Fibroblast of the conjunctiva (primary cell): ENCODE measurements at regions not wholly inside any gene's neighbourhood (a gene's known extent, or its start where the extent isn't known, plus 50 kb on each side); places are given as distances from the start of the nearest gene placed in this dataset.
"Not testable (repeated sequence)": the region's sequence is repeated elsewhere in the genome, so short reads cannot be mapped to it uniquely, and the experiment has no call there.

Experiments
- DNase-seq: peaks from one replicate; pipeline ENCODE4 v3.0.0-alpha.2; 2010; ENCODE audit warnings: low read depth

DNA sequence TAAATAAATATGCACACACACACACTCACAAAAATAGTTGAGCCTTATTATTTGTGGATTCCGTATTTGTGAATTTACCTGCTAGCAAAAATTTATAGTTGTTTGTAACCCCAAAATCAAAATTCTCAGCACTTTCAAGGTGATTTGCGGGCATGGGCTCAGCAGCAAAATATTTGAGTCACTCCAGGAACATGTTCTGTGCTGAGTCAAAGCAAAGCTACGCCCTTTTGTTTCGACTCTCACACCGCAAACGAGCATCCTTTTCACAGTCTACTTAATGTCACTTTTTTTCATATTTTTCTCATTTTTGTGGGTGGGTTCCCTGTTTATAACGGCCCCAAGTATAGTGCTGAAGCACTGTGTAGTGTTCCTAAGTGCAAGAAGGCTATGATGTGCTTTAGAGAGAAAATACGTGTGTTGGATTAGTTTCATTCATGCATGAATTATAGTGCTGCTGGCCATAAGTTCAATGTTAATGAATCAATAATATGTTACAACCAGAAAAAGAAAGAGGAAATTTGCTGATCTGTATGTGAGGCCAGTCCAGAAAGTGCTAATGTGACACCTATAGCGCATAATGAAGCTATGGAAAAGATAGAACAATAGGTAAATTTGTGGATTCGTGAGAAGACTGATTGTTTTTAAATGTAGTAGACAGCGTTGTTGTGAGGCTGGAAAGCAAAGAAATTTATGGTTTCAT is 723.2 kb upstream of the AGA start:
- DNase-seq = no peak

GRCh38 chr4:178165951-178166308 is 723.7 kb upstream of the AGA start:
- no peak for DNase-seq

DNA sequence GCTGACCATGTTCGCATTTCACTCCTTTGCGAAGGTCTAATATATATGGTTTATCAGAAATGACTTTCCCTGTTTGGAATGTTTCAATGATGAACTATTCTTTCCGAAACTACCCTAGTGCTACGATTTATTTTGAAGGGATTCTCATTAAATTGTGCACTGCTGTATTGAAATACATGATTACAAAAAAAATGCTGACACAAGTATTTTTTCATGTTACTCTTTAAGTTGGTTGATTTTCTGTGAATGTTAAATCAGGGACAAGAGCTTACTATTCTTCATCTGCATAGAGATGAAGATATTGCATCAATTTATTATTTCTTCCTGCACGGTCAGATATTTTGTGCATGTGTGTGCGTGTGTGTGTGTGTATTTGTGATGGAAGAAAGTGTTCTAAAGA is 731.5 kb upstream of the AGA start:
- no peak for DNase-seq

DNA sequence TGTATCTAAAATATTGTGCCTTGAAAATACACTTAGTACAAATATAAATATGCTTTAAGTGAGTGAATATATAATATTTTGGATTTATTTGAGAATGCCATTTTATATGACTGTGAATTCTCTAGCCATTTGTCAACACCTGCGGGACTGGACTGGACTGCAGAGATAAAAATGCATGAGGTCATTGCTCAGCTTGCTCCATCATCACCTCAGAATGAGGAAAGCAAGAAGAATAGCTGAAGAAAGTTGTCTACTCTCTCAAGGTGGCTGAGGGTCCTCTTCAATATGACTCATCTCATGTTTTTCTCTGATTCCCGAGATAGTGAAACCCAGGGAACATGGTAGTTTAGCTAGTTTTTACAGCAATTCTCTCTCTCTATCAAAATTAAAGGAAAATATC is 732.5 kb upstream of the AGA start:
- no peak for DNase-seq

- no peak for DNase-seq
Observed at GRCh38 chr4:178185517-178185916, 743.3 kb upstream of the AGA start.

DNA sequence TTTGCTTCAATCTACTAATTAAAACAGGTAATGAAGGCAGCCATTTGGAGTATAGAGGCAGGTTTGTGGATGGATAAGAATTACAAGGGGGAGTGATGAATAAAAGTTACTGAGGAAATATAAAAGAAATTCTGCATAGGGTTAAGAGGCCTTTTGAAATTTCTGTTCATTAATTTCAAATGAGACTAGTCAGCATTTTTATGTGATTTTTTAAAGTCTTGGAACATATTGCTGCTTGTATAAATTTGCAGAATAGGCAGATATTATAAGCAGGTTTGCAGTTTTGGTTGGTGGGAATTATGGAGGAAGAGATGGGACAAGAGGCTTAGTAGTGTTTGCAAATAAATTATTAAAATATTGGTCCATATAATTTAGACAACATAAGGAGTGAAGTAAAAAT is 750.4 kb upstream of the AGA start:
- no peak for DNase-seq

DNA sequence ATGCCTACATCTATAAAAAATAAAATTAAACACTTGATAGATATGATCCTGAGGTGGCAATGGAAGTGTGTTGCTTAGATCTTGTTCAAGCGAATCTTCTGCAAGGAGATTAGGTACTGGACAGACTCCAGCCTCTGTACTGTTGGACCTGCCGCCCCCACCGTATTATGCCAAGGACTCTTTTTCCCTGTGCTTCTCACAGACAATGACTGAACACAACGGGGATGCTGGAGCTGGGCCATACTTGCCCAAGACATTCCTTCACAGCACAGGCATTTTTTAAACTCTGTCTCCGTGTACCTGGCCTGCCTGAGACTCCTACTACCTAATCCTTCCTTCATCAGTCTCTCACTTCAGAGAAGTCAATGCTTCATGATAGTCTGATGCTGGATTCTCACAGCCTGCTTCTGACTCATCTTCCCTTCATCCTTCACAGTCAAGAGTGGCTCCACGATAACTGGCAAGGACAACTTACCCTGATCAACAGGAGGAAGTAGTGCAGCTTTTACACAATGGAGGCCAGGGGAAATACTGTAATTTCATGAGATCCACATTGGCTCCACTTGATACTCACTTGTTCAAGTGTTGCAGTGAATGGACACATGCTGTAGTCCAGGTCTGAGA is 754.6 kb upstream of the AGA start:
- no peak for DNase-seq

DNA sequence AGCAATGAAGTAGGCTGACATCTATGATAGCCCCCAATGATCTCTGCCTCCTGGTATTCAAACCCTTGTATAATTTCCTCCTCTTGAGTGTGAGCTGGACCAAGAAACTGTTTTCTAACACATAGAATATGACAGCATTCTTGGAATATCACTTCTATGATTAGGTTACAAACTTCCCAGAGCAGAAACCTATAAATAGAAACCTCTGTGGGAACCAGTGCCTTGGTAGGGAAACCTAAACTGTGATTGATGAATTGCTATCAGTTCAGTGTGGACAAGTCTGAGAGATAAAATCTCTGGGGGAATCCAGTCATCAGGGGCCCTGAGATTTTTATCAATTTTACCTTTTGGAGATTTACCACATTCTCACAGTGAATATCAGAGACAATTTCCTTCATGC is 756.5 kb upstream of the AGA start:
- no peak for DNase-seq

- DNase-seq = no peak
Observed at GRCh38 chr4:178202422-178202821, 760.2 kb upstream of the AGA start.

DNA sequence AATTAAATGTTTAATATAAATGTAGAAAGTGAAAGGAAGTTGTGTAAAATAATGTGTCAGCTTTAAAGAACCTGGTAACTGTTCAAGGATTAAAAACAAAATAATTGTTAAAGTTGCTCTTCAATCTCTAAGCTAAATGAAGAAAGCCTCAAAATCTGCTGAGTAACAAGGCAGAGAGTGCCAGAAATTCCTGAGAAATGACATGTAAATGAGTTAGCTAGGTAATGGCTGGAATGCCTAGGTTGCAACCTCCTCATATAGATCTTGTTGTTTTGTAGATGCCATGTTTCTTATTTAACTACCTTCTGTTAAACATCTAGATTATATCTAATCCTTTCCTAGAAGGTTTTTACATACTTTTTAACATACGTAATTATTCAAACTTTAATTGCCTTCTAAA is 763.6 kb upstream of the AGA start:
- no peak for DNase-seq

DNA sequence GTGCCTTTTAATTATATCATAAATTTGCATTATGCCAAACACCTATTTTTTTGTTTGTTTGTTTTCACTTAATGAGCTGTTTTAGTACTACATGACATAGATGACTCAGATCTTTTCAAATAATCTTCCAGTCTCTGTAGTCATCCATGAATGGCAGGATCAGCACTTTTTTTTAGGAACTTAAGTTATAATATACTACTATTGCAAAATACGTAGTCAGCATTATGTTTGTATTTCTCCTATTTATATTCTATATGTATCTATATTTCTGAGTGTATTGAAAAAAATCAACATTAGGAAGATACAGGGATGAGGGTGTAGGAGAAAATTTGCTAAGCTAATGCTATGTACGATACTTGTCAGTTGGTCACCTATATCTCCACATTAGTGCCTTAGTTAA is 773.1 kb upstream of the AGA start:
- DNase-seq = no peak

GRCh38 chr4:178215763-178216162 is 773.5 kb upstream of the AGA start:
- DNase-seq = no peak

DNA sequence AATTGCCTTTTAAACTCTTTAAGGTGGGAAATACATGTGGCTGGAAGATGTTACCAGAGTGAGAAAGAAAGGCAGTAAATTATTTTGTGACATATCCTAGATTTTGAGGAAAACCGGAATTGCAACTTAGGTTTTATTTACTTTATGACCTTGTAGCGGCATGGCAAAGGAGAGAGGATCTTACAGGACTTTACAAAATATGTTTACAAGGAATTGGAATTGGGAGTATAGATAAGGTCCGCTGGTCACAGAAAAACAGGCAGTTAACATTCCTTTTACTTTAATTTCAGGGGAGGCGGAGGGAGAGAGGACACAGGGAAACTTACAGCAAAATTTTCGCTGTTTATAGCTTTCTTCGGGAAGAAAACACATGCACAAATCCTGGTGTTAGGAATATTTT is 784.2 kb upstream of the AGA start:
- not testable (repeated sequence) for DNase-seq

DNA sequence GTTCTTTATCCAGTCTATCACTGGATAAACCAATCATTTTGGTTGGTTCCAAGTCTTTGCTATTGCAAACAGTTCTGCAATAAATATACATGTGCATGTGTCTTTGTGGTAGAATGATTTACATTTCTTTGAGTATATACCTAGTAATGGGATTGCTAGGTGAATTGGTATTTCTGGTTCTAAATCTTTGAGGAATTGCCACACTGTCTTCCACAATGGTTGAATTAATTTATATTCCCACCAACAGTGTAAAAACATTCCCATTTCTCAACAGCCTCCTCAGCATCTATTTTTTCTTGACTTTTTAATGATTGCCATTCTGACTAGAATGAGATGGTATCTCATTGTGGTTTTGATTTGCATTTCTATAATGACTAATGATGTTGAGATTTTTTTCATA is 791.7 kb upstream of the AGA start:
- no peak for DNase-seq

GRCh38 chr4:178240891-178241290 is 798.7 kb upstream of the AGA start:
- no peak for DNase-seq

DNA sequence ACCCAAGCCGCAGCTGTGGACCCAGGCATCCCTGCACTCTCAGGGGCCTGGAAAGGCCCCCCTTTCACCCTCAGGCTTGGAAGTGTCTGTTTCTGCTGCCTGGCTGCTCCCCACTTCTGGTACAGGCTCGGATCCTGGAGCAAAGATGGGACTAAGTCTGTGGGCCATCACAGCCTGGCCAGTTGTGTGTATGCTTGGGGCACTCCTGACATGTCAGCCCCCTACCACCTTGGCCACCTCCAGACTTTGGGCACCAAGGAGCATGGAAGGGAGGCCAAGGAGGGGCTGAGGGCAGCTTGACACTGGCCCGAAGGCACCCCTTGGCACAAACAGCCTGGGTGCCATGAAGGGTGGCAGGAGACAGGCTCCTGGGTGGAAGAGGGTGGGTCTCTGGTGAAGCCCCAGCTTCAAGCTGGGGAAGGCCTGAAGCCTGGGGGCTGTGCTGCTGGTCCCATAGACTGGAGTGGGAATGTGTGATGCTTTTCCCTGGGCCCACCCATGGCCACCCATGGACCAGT is 799.4 kb upstream of the AGA start:
- no peak for DNase-seq

DNA sequence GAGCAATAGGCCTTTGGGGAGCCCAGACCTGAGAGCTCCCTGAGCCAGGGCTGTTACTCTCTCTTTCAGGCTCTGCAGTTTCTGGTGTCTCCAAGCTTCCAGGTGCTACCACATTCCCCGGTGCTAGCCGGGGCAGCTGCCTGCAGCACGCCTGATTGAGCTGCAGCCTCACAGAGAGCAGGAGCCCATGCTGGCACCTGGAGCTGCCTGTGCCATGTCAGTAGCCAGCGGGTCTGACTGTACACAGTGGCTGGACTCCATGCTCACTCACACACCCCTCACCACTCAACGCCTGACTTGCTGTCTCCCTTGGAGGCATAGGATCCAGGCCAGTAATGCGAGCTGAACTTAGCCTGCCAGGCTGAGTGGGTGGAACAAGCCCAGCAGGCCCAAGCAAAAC is 800.4 kb upstream of the AGA start:
- no peak for DNase-seq

GRCh38 chr4:178244785-178245184 is 802.5 kb upstream of the AGA start:
- DNase-seq = no peak

GRCh38 chr4:178255172-178255571 is 812.9 kb upstream of the AGA start:
- DNase-seq = no peak

DNA sequence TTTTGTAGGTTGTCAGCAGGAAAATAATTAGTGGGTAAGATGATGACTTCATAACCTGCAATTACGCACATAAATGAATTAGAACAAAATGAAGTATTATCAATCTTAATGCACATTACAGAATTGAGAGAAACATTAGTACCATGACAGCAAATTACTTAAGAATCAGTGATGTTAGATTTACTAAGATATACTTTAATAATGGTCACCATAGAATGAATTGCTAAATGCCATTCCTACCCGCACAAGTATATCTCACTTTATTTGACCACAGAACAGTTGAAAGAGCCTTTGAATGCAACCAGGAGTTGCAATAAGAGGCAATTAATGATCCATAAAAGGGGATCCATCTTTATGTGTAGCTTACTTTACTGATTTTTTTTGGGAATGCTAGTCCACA is 816.4 kb upstream of the AGA start:
- no peak for DNase-seq

GRCh38 chr4:178259566-178259965 is 817.3 kb upstream of the AGA start:
- DNase-seq = no peak

GRCh38 chr4:178264001-178264400 is 821.8 kb upstream of the AGA start:
- DNase-seq = no peak

GRCh38 chr4:178271386-178271785 is 829.1 kb upstream of the AGA start:
- no peak for DNase-seq

- DNase-seq = no peak
Observed at GRCh38 chr4:178273168-178273567, 830.9 kb upstream of the AGA start.
